Iris pigment epithelial cell (primary cell): ENCODE measurements at regions not wholly inside any gene's neighbourhood (a gene's known extent, or its start where the extent isn't known, plus 50 kb on each side); places are given as distances from the start of the nearest gene placed in this dataset.

Source experiments
- DNase-seq: peaks from one replicate; pipeline ENCODE4 v3.0.0-alpha.2; 2011; ENCODE audit warnings: low read depth

DNA sequence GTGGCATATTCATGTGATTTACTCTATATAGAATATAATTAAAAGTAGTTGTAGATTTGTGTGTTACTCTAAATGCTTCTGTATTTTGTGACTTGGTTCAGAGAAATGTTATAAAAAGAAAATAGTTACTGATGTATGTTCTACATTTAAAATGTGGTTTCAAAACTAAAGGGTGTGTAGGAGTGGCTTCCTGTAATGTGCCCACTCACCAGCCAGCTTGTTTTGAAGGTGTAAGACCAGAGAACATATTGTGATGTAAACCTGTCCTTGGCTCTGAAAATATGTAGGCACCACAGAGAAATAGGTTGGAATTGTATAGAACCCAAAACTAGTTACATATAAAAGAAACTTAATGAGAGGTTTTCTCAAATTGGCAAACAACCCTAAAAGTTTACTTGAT lies 51.2 kb upstream of the ARRDC3 start:
- DNase-seq, result no peak

- no peak for DNase-seq
These were observed 50.7 kb upstream of the ARRDC3 start for GRCh38 chr5:91433861-91434260.
